ENCODE measurements at regions not wholly inside any gene's neighbourhood (a gene's known extent, or its start where the extent isn't known, plus 50 kb on each side); places are given as distances from the start of the nearest gene placed in this dataset.
A peak's percentile ranks its signal among the peaks of the same experiment; 100 is the strongest.

DNA sequence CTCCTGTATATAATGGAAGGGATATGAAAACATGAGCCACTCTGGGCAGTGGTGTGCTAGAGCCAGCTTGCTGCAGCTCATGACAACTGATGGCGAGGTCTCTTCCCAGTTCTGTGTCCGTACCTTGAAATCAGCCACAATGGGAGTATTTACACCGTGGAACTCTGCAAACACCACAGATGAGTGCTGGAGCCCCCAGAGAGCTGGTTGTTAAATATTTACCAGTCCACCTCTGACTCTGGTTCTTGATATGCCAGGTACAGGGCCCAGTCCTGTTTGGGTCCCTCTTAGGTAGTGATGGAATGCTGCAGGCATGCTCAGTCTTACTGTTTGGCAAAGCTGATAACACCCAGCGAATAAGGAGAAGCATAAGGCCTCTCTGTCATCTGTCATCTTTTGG is 116.1 kb upstream of the GLI2 start (continued):
- no peak for TF ChIP-seq NFIC (IDR thresholded peaks at IDR 0.05; ENCODE audit: low read length)
- TF ChIP-seq, protein P1, sequence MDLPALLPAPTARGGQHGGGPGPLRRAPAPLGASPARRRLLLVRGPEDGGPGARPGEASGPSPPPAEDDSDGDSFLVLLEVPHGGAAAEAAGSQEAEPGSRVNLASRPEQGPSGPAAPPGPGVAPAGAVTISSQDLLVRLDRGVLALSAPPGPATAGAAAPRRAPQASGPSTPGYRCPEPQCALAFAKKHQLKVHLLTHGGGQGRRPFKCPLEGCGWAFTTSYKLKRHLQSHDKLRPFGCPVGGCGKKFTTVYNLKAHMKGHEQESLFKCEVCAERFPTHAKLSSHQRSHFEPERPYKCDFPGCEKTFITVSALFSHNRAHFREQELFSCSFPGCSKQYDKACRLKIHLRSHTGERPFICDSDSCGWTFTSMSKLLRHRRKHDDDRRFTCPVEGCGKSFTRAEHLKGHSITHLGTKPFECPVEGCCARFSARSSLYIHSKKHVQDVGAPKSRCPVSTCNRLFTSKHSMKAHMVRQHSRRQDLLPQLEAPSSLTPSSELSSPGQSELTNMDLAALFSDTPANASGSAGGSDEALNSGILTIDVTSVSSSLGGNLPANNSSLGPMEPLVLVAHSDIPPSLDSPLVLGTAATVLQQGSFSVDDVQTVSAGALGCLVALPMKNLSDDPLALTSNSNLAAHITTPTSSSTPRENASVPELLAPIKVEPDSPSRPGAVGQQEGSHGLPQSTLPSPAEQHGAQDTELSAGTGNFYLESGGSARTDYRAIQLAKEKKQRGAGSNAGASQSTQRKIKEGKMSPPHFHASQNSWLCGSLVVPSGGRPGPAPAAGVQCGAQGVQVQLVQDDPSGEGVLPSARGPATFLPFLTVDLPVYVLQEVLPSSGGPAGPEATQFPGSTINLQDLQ (CRISPR knock-in tag; IDR thresholded peaks at IDR 0.05) = no peak
- no peak for TF ChIP-seq GABPB1 (CRISPR knock-in tag; IDR thresholded peaks at IDR 0.05)
- TF ChIP-seq BHLHE40 (IDR thresholded peaks at IDR 0.05; ENCODE audit: low read length) = no peak
- TF ChIP-seq CBFB (CRISPR knock-in tag; IDR thresholded peaks at IDR 0.05) = peak; percentile 30; the same call in 1 of the 2 replicates
- TF ChIP-seq, protein P2, sequence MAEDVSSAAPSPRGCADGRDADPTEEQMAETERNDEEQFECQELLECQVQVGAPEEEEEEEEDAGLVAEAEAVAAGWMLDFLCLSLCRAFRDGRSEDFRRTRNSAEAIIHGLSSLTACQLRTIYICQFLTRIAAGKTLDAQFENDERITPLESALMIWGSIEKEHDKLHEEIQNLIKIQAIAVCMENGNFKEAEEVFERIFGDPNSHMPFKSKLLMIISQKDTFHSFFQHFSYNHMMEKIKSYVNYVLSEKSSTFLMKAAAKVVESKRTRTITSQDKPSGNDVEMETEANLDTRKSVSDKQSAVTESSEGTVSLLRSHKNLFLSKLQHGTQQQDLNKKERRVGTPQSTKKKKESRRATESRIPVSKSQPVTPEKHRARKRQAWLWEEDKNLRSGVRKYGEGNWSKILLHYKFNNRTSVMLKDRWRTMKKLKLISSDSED (CRISPR knock-in tag; IDR thresholded peaks at IDR 0.05) = no peak
- no peak for TF ChIP-seq SATB2 (CRISPR knock-in tag; IDR thresholded peaks at IDR 0.05)
- peak; percentile 37; the same call in 1 of the 2 replicates for TF ChIP-seq HOXA3 (CRISPR knock-in tag; IDR thresholded peaks at IDR 0.05)
- peak; percentile 79 for TF ChIP-seq ZNF331 (CRISPR knock-in tag; IDR thresholded peaks at IDR 0.05)
- TF ChIP-seq ZSCAN20 (CRISPR knock-in tag; IDR thresholded peaks at IDR 0.05; ENCODE audit: borderline replicate concordance) = no peak
- TF ChIP-seq NFE2 (CRISPR knock-in tag; IDR thresholded peaks at IDR 0.05) = no peak
- no peak for TF ChIP-seq MED13 (CRISPR knock-in tag; IDR thresholded peaks at IDR 0.05)
- TF ChIP-seq YEATS2 (CRISPR knock-in tag; IDR thresholded peaks at IDR 0.05; ENCODE audit: borderline replicate concordance) = no peak
- TF ChIP-seq MAFG (CRISPR knock-in tag; IDR thresholded peaks at IDR 0.05) = no peak
- no peak for TF ChIP-seq ZFP36 (IDR thresholded peaks at IDR 0.05; ENCODE audit: borderline replicate concordance, low read depth, low read length, partially characterized antibody)
- no peak for TF ChIP-seq ZNF20 (CRISPR knock-in tag; IDR thresholded peaks at IDR 0.05)
- no peak for TF ChIP-seq ZBTB8A (CRISPR knock-in tag; IDR thresholded peaks at IDR 0.05; ENCODE audit: borderline replicate concordance, low read depth)
- no peak for TF ChIP-seq GATA4 (IDR thresholded peaks at IDR 0.05; ENCODE audit: borderline replicate concordance, low read depth)
- TF ChIP-seq SMC3 (IDR thresholded peaks at IDR 0.05; ENCODE audit: low read length) = no peak
- no peak for TF ChIP-seq EHMT2 (IDR thresholded peaks at IDR 0.05; ENCODE audit: borderline replicate concordance, low read depth, low read length)
- TF ChIP-seq POLR2A (IDR thresholded peaks at IDR 0.05; ENCODE audit: insufficient read depth in 1 of 2, low read depth in 2 of 2, low read length in 2 of 2) = no peak
- TF ChIP-seq ZNF232 (CRISPR knock-in tag; IDR thresholded peaks at IDR 0.05; ENCODE audit: borderline replicate concordance) = no peak
- no peak for TF ChIP-seq JUND (CRISPR knock-in tag; IDR thresholded peaks at IDR 0.05)
- no peak for TF ChIP-seq ZNF839 (CRISPR knock-in tag; IDR thresholded peaks at IDR 0.05; ENCODE audit: borderline replicate concordance)
- TF ChIP-seq ZNF563 (CRISPR knock-in tag; IDR thresholded peaks at IDR 0.05) = no peak
- TF ChIP-seq ZNF629 (CRISPR knock-in tag; conservative IDR thresholded peaks at IDR 0.05) = no peak
- TF ChIP-seq ELF4 (CRISPR knock-in tag; IDR thresholded peaks at IDR 0.05; ENCODE audit: borderline replicate concordance) = no peak
- TF ChIP-seq, protein P3, sequence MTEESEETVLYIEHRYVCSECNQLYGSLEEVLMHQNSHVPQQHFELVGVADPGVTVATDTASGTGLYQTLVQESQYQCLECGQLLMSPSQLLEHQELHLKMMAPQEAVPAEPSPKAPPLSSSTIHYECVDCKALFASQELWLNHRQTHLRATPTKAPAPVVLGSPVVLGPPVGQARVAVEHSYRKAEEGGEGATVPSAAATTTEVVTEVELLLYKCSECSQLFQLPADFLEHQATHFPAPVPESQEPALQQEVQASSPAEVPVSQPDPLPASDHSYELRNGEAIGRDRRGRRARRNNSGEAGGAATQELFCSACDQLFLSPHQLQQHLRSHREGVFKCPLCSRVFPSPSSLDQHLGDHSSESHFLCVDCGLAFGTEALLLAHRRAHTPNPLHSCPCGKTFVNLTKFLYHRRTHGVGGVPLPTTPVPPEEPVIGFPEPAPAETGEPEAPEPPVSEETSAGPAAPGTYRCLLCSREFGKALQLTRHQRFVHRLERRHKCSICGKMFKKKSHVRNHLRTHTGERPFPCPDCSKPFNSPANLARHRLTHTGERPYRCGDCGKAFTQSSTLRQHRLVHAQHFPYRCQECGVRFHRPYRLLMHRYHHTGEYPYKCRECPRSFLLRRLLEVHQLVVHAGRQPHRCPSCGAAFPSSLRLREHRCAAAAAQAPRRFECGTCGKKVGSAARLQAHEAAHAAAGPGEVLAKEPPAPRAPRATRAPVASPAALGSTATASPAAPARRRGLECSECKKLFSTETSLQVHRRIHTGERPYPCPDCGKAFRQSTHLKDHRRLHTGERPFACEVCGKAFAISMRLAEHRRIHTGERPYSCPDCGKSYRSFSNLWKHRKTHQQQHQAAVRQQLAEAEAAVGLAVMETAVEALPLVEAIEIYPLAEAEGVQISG (CRISPR knock-in tag; IDR thresholded peaks at IDR 0.05) = 0 out of 2 replicates have a peak, but pooled peaks have one; percentile 36
